ENCODE measurements at regions not wholly inside any gene's neighbourhood (a gene's known extent, or its start where the extent isn't known, plus 50 kb on each side); places are given as distances from the start of the nearest gene placed in this dataset.

DNA sequence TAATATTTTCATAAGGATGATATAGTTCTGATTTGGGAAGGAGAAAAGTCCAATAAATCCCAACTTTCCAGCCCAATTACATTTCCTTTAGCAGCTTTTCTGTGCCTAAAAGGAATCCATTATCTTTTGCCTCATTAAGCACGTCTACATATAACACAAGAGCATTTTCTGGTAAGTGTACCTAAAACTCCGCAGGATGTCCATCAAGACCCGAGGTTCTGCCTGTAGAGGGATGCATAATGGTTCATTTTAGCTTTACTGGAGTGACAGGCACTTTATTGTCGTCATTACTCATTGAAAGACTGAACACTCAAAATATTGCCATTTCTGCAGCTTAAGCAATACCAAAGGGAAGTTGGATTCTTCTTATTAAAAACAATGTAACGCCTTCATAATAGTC, 669.0 kb downstream of the PRELID2 start:
- no peak for DNase-seq
- Mint-ChIP-seq H3K4me3 (no peak overlapping the region), H3K4me1 (ENCODE audit: low read depth) (no peaks in the 10 kb centered on the region), H3K27ac (no peak overlapping the region), H3K9me3 (peaks cover 4% of the 10 kb centered on the region), H3K27me3 (no peaks in the 10 kb centered on the region), H3K36me3 (ENCODE audit: low read depth) (no peaks in the 10 kb centered on the region)

DNA sequence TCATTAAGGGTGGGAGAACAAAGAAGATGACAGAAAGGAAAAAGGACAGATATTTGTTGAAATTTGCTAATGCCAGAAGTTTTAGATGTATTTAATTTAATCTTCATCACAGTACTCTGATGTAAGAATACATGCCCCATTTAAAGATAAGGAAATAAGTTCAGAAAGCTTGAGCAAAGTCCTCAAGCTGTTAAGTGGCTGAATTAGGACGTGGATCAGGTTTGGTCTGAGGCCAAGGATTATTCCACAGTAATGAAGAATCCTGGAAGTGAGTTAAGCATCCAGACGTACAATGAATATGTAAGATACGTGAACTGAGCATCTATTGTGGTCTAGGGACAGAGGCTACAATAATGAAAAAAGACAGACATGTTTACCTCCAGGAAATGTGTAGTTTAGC, 671.3 kb downstream of the PRELID2 start:
- no peaks in the 10 kb centered on the region for H3K27me3 Mint-ChIP-seq
- no peaks in the 10 kb centered on the region for H3K36me3 Mint-ChIP-seq (ENCODE audit: low read depth)
- peaks cover 4% of the 10 kb centered on the region for H3K9me3 Mint-ChIP-seq
- H3K4me1 Mint-ChIP-seq (ENCODE audit: low read depth): no peaks in the 10 kb centered on the region
- no peak overlapping the region for H3K27ac Mint-ChIP-seq
- H3K4me3 Mint-ChIP-seq: no peak overlapping the region
- DNase-seq: no peak

DNA sequence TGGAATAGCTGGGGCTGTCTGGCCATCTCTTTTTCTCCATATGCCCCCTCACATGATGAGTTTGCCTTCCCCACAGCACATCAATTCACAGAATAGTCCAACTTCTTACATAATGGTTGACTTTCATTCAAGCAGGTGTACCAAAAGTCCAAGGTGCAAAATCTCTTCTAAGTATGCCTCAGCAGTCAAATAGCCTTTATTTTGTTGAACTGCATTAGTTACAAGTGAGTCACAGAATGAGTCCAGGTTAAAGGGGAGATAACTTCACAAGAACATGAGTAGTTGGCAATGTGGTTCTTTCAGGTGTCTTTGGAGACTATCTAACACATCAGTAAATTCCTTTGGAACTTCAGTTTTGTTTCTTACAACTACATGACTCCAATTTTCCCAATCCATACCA, 672.5 kb downstream of the PRELID2 start:
- Mint-ChIP-seq H3K27ac (no peak overlapping the region), H3K4me3 (no peak overlapping the region), H3K4me1 (ENCODE audit: low read depth) (no peaks in the 10 kb centered on the region), H3K36me3 (ENCODE audit: low read depth) (no peaks in the 10 kb centered on the region), H3K9me3 (peaks cover 4% of the 10 kb centered on the region), H3K27me3 (no peaks in the 10 kb centered on the region)
- DNase-seq: no peak

DNA sequence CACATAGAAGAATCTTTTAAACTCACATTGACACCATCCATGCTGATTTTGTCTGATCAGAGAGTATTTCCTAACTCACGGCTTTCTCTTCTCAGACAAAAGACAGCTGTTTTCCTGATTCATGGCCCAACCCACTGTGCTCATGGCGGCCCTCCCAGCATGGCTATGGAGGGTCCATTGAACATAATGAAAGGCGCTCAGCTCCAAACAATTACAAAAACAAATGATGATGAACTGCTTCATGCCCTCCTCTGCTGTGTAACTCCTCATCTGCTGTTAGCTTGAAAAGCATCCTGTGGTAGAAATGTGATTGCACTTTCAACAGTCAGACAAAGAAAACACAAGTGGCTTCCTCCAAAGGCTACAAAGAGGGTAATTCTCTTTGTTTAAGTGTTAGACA, 673.8 kb downstream of the PRELID2 start:
- peaks cover 3% of the 10 kb centered on the region for H3K9me3 Mint-ChIP-seq
- H3K27ac Mint-ChIP-seq: no peak overlapping the region
- H3K36me3 Mint-ChIP-seq (ENCODE audit: low read depth): no peaks in the 10 kb centered on the region
- no peaks in the 10 kb centered on the region for H3K27me3 Mint-ChIP-seq
- no peak for DNase-seq
- H3K4me1 Mint-ChIP-seq (ENCODE audit: low read depth): no peaks in the 10 kb centered on the region
- H3K4me3 Mint-ChIP-seq: no peak overlapping the region

DNA sequence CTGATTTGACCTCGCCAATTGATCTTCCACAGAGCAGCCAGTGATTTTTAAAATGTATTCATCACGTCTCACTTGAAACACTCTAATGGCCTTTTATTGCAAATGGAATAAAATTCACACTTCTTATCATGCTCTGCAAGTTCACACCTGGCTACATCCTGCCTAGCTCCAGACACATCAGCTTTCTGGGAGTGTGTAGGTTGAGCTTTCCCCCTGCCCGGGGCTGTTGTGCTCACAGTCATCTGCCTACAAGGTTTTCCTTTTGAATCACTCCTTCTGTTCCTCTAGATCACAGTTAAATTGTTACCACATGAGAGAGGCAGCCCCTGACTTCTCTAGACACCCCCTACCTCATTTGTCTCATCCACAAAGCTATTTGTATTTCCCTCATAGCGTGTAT, 674.5 kb downstream of the PRELID2 start:
- Mint-ChIP-seq H3K27ac (no peak overlapping the region), H3K9me3 (peaks cover 8% of the 10 kb centered on the region), H3K36me3 (ENCODE audit: low read depth) (no peaks in the 10 kb centered on the region)

DNA sequence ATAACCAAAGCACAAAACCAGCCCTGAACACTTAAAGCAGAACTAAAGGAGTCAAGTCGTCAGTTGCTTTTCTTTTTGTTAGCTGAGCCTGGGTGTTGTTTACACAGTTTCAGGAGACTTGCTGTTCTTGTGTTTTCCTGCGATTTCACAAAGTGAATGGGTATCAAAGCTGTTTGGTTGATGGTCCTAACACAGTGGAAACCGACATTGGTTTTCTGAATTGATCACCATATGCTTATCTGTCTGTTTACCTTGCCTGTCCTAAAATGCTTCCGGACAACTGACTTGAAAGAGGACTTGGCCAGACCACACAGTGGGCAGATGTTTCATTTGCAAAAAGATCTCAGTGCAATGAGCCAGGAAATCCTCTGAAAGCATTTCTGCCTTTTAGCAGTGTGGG, 676.4 kb downstream of the PRELID2 start:
- no peak for DNase-seq
- H3K9me3 Mint-ChIP-seq: peaks cover 11% of the 10 kb centered on the region
- H3K4me1 Mint-ChIP-seq (ENCODE audit: low read depth): no peaks in the 10 kb centered on the region
- no peaks in the 10 kb centered on the region for H3K36me3 Mint-ChIP-seq (ENCODE audit: low read depth)
- H3K4me3 Mint-ChIP-seq: no peak overlapping the region
- no peaks in the 10 kb centered on the region for H3K27me3 Mint-ChIP-seq
- no peak overlapping the region for H3K27ac Mint-ChIP-seq

More for the DNA sequence above, 674.5 kb downstream of the PRELID2 start:
- Mint-ChIP-seq H3K27me3 (no peaks in the 10 kb centered on the region), H3K4me1 (ENCODE audit: low read depth) (no peaks in the 10 kb centered on the region), H3K4me3 (no peak overlapping the region)
- DNase-seq: no peak

DNA sequence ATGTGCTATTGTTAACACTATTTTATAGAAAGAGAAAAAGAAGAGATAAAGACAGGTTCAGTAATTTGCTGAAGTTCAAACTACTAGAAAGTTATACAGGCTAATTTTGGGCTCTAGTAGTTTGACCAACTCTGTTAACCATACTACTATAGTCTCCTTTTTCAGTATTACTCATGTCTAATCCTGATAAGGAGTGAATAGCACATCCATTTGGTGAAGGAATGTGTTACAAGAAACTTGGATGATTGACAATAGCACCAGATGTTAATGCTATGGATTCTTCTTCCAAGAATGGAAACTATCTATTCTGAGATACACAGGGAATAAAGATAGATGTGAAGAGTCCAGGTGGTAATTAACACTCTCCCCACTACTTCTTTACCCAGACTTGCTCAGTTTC, 677.3 kb downstream of the PRELID2 start:
- no peaks in the 10 kb centered on the region for H3K27me3 Mint-ChIP-seq
- H3K9me3 Mint-ChIP-seq: peaks cover 14% of the 10 kb centered on the region
- H3K36me3 Mint-ChIP-seq (ENCODE audit: low read depth): no peaks in the 10 kb centered on the region
- no peaks in the 10 kb centered on the region for H3K4me1 Mint-ChIP-seq (ENCODE audit: low read depth)
- H3K4me3 Mint-ChIP-seq: no peak overlapping the region
- no peak overlapping the region for H3K27ac Mint-ChIP-seq
- DNase-seq: no peak

DNA sequence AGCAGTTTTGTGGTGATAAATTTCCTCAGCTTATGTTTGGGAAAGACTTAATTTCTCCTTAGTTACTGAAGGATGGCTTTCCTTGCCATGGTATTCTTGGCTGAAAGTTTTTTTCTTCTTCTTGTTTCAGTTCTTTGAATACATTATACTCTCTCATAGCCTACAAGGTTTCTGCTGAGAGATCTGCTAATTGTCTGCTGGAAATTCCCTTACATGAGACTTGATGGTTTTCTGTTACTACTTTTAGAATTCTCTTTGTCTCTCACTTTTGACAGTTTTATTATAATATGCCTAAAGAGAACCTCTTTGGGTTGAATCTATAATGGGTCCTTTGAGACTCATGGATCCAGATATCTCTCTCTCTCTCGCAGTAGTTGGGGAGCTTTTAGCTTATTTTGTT, 693.6 kb downstream of the PRELID2 start:
- no peak for DNase-seq
- H3K4me1 Mint-ChIP-seq (ENCODE audit: low read depth): no peaks in the 10 kb centered on the region

DNA sequence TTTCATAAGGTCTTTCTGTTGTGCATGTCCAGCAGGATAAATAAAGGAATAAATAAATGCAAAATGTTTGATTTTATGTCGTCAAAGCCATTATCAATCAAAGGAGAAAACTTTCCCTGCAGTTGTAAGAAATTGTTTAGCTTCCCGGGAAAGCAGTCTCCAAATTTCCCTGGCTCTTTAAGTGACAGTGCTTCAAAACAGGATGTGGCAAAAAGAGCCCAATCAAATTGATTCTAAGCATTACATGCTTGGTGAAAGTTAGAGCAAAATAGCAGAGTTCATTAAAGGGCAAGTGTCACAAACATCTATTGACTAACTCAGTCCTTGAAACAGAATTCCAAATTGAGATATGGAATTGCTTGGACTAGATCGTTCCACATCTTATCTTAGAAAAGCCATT, 704.1 kb downstream of the PRELID2 start:
- H3K4me1 Mint-ChIP-seq (ENCODE audit: low read depth): no peaks in the 10 kb centered on the region
- H3K27me3 Mint-ChIP-seq: no peaks in the 10 kb centered on the region
- H3K36me3 Mint-ChIP-seq (ENCODE audit: low read depth): no peaks in the 10 kb centered on the region
- peaks cover 7% of the 10 kb centered on the region for H3K9me3 Mint-ChIP-seq
- DNase-seq: no peak
- no peak overlapping the region for H3K4me3 Mint-ChIP-seq
- H3K27ac Mint-ChIP-seq: no peak overlapping the region

More for the DNA sequence above, 693.6 kb downstream of the PRELID2 start:
- H3K9me3 Mint-ChIP-seq: peaks cover 27% of the 10 kb centered on the region
- no peak overlapping the region for H3K27ac Mint-ChIP-seq
- H3K27me3 Mint-ChIP-seq: no peaks in the 10 kb centered on the region
- no peaks in the 10 kb centered on the region for H3K36me3 Mint-ChIP-seq (ENCODE audit: low read depth)
- no peak overlapping the region for H3K4me3 Mint-ChIP-seq

DNA sequence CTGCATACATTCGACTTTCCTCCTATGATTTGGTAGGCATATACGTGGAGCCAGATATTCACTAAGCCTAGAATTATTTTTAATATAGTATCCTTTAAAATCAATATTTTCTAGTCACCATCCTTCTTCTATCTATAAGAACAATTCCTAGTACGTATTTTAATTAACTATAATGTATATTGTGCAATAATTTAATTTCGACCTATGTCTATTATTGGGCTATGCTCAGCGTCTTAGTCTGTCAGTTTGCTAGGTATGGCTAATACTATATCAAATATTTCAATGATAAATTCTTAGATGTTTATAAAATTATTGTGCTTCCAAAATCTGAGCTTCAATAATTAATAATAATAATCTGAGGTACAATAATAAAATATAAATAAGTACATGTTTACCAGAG, 705.3 kb downstream of the PRELID2 start:
- H3K27ac Mint-ChIP-seq: no peak overlapping the region
- peaks cover 13% of the 10 kb centered on the region for H3K9me3 Mint-ChIP-seq
- no peaks in the 10 kb centered on the region for H3K27me3 Mint-ChIP-seq
- H3K4me3 Mint-ChIP-seq: no peak overlapping the region
- no peaks in the 10 kb centered on the region for H3K4me1 Mint-ChIP-seq (ENCODE audit: low read depth)
- no peaks in the 10 kb centered on the region for H3K36me3 Mint-ChIP-seq (ENCODE audit: low read depth)
- DNase-seq: no peak

DNA sequence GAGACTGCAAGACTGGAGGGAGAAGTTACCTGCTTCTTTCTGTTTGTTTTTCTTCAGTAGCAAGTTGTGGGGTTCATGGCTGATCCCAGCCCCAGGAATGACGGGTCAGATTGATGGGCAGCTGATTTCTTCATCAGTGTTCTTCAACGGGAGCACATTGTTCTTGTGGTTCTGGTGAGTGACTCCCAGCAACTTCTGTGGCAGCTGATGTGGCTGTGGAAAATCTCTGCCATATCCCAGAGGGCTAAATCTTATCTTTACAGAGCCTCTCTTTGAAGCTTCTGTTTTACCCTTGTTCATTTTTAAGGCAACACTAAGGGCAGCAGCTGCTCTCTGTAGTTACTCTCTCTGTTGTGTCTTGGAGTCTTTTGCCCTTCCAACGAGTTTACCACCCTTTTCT, 710.3 kb downstream of the PRELID2 start:
- H3K4me1 Mint-ChIP-seq (ENCODE audit: low read depth): no peaks in the 10 kb centered on the region
- H3K36me3 Mint-ChIP-seq (ENCODE audit: low read depth): no peaks in the 10 kb centered on the region
- no peak overlapping the region for H3K4me3 Mint-ChIP-seq
- no peak for DNase-seq
- no peaks in the 10 kb centered on the region for H3K27me3 Mint-ChIP-seq
- no peak overlapping the region for H3K27ac Mint-ChIP-seq
- H3K9me3 Mint-ChIP-seq: peaks cover 20% of the 10 kb centered on the region

DNA sequence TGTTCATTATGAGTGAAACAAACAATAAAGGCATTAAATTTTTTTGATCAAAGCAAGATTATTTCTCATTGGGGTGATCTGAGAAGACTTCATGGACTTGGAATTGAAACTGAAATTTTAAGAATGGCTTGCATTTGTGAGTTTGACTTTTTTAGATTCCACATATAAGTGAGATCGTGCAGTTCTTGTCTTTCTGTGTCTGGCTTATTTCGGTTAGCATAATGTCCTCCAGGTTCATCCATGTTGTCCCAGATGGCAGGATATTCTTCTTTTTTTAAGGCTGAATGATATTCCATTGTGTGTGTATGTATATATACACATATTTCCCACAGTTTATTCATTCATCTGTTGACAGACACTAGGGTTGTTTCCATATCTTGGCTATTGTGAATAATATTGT, 716.5 kb downstream of the PRELID2 start:
- no peak overlapping the region for H3K27ac Mint-ChIP-seq

DNA sequence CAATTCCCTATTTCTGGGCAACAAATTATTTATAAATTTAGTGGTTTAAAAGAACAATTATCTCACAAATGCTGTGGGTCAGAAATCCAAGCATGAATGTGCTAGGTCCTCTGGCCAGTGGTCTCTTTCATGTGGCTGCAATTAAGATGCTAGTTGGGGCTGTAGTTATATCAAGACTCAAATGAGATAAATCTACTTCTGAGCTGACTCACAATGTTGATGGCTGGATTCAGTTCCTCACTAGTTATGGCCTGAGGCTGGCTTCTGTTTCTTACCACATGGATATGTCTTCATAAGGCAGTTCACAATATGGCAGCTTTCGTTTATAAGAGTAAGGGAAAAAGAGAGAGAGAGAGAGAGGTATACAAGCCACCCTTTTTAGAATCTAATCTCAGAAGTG, 717.0 kb downstream of the PRELID2 start:
- no peak overlapping the region for H3K27ac Mint-ChIP-seq
- no peaks in the 10 kb centered on the region for H3K36me3 Mint-ChIP-seq (ENCODE audit: low read depth)
- H3K27me3 Mint-ChIP-seq: no peaks in the 10 kb centered on the region
- no peak for DNase-seq
- H3K9me3 Mint-ChIP-seq: peaks cover 14% of the 10 kb centered on the region
- no peaks in the 10 kb centered on the region for H3K4me1 Mint-ChIP-seq (ENCODE audit: low read depth)
- H3K4me3 Mint-ChIP-seq: no peak overlapping the region

More for the DNA sequence above, 716.5 kb downstream of the PRELID2 start:
- Mint-ChIP-seq H3K4me3 (no peak overlapping the region), H3K4me1 (ENCODE audit: low read depth) (no peaks in the 10 kb centered on the region), H3K27me3 (no peaks in the 10 kb centered on the region), H3K36me3 (ENCODE audit: low read depth) (no peaks in the 10 kb centered on the region), H3K9me3 (peaks cover 14% of the 10 kb centered on the region)
- no peak for DNase-seq

DNA sequence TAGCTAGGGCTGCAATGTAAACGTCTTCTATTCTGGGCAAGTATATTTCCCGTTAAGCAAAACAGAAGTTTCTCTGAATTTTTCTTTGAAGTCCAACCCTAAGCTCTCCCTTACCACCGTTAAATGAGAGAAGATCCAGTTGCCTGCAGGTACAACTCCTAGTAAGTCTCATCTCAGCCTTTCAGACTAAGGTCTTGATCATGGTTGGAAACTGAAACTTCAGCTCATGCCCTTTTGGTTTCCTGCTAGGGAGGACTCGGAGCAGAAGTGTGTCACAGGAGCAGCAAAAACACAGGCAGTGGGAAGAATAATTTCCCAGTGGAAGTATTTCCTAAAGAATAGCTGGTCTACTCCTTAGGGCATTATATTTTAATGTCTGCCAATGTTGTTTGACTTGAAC, 717.9 kb downstream of the PRELID2 start:
- Mint-ChIP-seq H3K36me3 (ENCODE audit: low read depth) (no peaks in the 10 kb centered on the region), H3K27me3 (no peaks in the 10 kb centered on the region), H3K4me1 (ENCODE audit: low read depth) (no peaks in the 10 kb centered on the region), H3K4me3 (no peak overlapping the region), H3K9me3 (peaks cover 14% of the 10 kb centered on the region), H3K27ac (no peak overlapping the region)
- DNase-seq: no peak

DNA sequence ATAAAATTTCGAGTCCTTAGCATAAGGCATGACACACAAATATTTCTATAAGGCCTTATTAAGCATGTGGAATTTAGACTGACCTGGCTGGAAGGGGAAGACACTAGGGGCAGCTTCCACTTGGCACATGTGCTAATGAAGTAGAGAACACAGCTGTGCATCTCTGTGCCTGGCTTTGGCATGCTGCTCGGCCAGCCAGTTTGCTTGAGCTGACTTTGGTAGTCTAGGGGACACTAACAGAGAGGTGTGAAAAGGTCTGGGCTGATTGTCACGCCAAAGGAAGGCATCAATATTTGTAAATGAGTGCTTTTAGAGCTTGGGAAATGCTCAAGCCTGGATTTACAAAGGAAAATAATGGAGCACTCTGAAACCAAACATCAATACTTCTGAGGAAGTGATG, 723.7 kb downstream of the PRELID2 start:
- Mint-ChIP-seq H3K9me3 (peaks cover 18% of the 10 kb centered on the region), H3K36me3 (ENCODE audit: low read depth) (no peaks in the 10 kb centered on the region), H3K27me3 (no peaks in the 10 kb centered on the region), H3K4me3 (no peak overlapping the region), H3K27ac (no peak overlapping the region), H3K4me1 (ENCODE audit: low read depth) (no peaks in the 10 kb centered on the region)
- DNase-seq: no peak

DNA sequence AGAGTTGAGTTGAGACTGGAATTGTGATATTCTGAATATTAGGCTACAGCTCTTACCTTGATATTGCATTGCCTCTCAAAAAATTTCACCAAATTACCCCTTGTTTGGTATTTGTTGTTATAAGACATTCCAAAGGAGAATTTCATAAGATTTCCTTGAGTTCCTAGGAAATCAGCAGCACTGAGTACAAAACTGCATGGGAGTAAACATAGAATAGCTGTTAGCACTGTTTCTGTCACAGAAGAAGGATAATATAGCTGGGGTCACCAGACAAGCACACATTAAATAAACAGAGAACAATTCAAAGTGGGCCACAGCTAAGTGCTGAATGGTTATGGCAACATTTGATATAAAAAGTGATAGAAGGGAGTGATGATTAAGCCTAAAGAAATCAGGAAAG, 724.3 kb downstream of the PRELID2 start:
- no peak for DNase-seq
- Mint-ChIP-seq H3K4me3 (no peak overlapping the region), H3K36me3 (ENCODE audit: low read depth) (no peaks in the 10 kb centered on the region), H3K27me3 (no peaks in the 10 kb centered on the region), H3K9me3 (peaks cover 16% of the 10 kb centered on the region), H3K27ac (no peak overlapping the region), H3K4me1 (ENCODE audit: low read depth) (no peaks in the 10 kb centered on the region)
